GM12864 (cell line): ENCODE measurements at regions not wholly inside any gene's neighbourhood (a gene's known extent, or its start where the extent isn't known, plus 50 kb on each side); places are given as distances from the start of the nearest gene placed in this dataset.

Source experiments
- DNase-seq: peaks from one replicate; pipeline ENCODE4 v3.0.0-alpha.2; 2011; ENCODE audit warnings: low read depth
- H3K4me3 ChIP-seq: 2 replicates; pipeline ENCODE4 v1.5.1; 2011; ENCODE audit warnings: mild to moderate bottlenecking, low read depth, low read length, control low read depth
- CTCF ChIP-seq: IDR thresholded peaks from 2 replicates; pipeline ENCODE4 v1.5.1; 2011; ENCODE audit warnings: low read depth, mild to moderate bottlenecking, moderate library complexity, low read length, control low read depth, inconsistent platforms; ENCODE audit errors: missing control alignments

- no peak overlapping the region for H3K4me3 ChIP-seq
- TF ChIP-seq CTCF, result no peak
- DNase-seq, result no peak
Measured at GRCh38 chr10:131013281-131013912, 298.1 kb downstream of the TCERG1L start.

- no peak overlapping the region for H3K4me3 ChIP-seq
Measured at GRCh38 chr10:131014271-131014670, 297.2 kb downstream of the TCERG1L start.

GRCh38 chr10:131015271-131015670, 296.2 kb downstream of the TCERG1L start:
- DNase-seq, result no peak
- no peak for TF ChIP-seq CTCF

More at GRCh38 chr10:131014271-131014670, 297.2 kb downstream of the TCERG1L start:
- no peak for DNase-seq
- no peak for TF ChIP-seq CTCF

GRCh38 chr10:131016556-131016955, 295.0 kb downstream of the TCERG1L start:
- no peak for TF ChIP-seq CTCF
- no peak overlapping the region for H3K4me3 ChIP-seq
- DNase-seq, result no peak

More at GRCh38 chr10:131015271-131015670, 296.2 kb downstream of the TCERG1L start:
- H3K4me3 ChIP-seq, result no peak overlapping the region

GRCh38 chr10:131017566-131018285, 293.8 kb downstream of the TCERG1L start:
- H3K4me3 ChIP-seq, result no peak overlapping the region
- DNase-seq, result no peak
- no peak for TF ChIP-seq CTCF

- no peak overlapping the region for H3K4me3 ChIP-seq
- TF ChIP-seq CTCF, result no peak
- no peak for DNase-seq
Measured at GRCh38 chr10:131018886-131019500, 292.5 kb downstream of the TCERG1L start.
